ENCODE measurements at regions not wholly inside any gene's neighbourhood (a gene's known extent, or its start where the extent isn't known, plus 50 kb on each side); places are given as distances from the start of the nearest gene placed in this dataset.
"Not testable (repeated sequence)": the region's sequence is repeated elsewhere in the genome, so short reads cannot be mapped to it uniquely, and the experiment has no call there.

- no peaks in the 10 kb centered on the region for H3F3A ChIP-seq (ENCODE audit: insufficient read depth, low read length)
- no peaks in the 10 kb centered on the region for H3K9me2 ChIP-seq (replicated peaks; ENCODE audit: insufficient read depth, low read length)
- DNase-seq, result no peak
- no peaks in the 10 kb centered on the region for H3K4me1 ChIP-seq (ENCODE audit: low read length)
- no peaks in the 10 kb centered on the region for H3K27me3 ChIP-seq (replicated peaks; ENCODE audit: insufficient read depth, low read length)
- no peak overlapping the region for H2AFZ ChIP-seq (ENCODE audit: low read length)
- no peak overlapping the region for H3K27ac ChIP-seq (ENCODE audit: low read length)
- no peak overlapping the region for H3K4me2 ChIP-seq (ENCODE audit: low read depth, low read length)
- no peak overlapping the region for H3K9ac ChIP-seq (ENCODE audit: low read length)
- no peaks in the 10 kb centered on the region for H4K20me1 ChIP-seq (ENCODE audit: insufficient read depth, low read length)
- no peak overlapping the region for H3K4me3 ChIP-seq (ENCODE audit: low read length)
- H3K79me2 ChIP-seq (ENCODE audit: low read length), result no peaks in the 10 kb centered on the region
- H3K36me3 ChIP-seq (replicated peaks; ENCODE audit: insufficient read depth, low read length), result no peaks in the 10 kb centered on the region
- TF ChIP-seq CTCF (IDR thresholded peaks at IDR 0.05; ENCODE audit: low read length) (no peak), EZH2 (optimal IDR thresholded peaks at IDR 0.05; ENCODE audit: low read depth, low read length) (no peak), EZH2phosphoT487 (IDR thresholded peaks at IDR 0.05; ENCODE audit: low read length) (no peak)
- H3K9me3 ChIP-seq (replicated peaks; ENCODE audit: insufficient read depth, low read length), result no peaks in the 10 kb centered on the region
These were observed 95.2 kb upstream of the HMGA2 start for GRCh38 chr12:65728848-65729793.

- H3K9me3 ChIP-seq (replicated peaks; ENCODE audit: insufficient read depth, low read length), result no peaks in the 10 kb centered on the region
- DNase-seq, result no peak
- H3K4me2 ChIP-seq (ENCODE audit: low read depth, low read length), result no peak overlapping the region
- H3K4me3 ChIP-seq (ENCODE audit: low read length), result no peak overlapping the region
- H2AFZ ChIP-seq (ENCODE audit: low read length), result no peak overlapping the region
- no peaks in the 10 kb centered on the region for H3K36me3 ChIP-seq (replicated peaks; ENCODE audit: insufficient read depth, low read length)
- H4K20me1 ChIP-seq (ENCODE audit: insufficient read depth, low read length), result no peaks in the 10 kb centered on the region
- TF ChIP-seq CTCF (IDR thresholded peaks at IDR 0.05; ENCODE audit: low read length), result no peak
- TF ChIP-seq EZH2phosphoT487 (IDR thresholded peaks at IDR 0.05; ENCODE audit: low read length), result no peak
- no peak for TF ChIP-seq EZH2 (optimal IDR thresholded peaks at IDR 0.05; ENCODE audit: low read depth, low read length)
- no peaks in the 10 kb centered on the region for H3K9me2 ChIP-seq (replicated peaks; ENCODE audit: insufficient read depth, low read length)
- H3K4me1 ChIP-seq (ENCODE audit: low read length), result no peaks in the 10 kb centered on the region
- no peaks in the 10 kb centered on the region for H3K27me3 ChIP-seq (replicated peaks; ENCODE audit: insufficient read depth, low read length)
- no peaks in the 10 kb centered on the region for H3K79me2 ChIP-seq (ENCODE audit: low read length)
- H3F3A ChIP-seq (ENCODE audit: insufficient read depth, low read length), result no peaks in the 10 kb centered on the region
- no peak overlapping the region for H3K27ac ChIP-seq (ENCODE audit: low read length)
- H3K9ac ChIP-seq (ENCODE audit: low read length), result no peak overlapping the region
These were observed 92.5 kb upstream of the HMGA2 start for GRCh38 chr12:65731771-65732170.

- not testable (repeated sequence) for H3K79me2 ChIP-seq (ENCODE audit: low read length); H3K27me3 ChIP-seq (replicated peaks; ENCODE audit: insufficient read depth, low read length); H2AFZ ChIP-seq (ENCODE audit: low read length); H3K27ac ChIP-seq (ENCODE audit: low read length); H4K20me1 ChIP-seq (ENCODE audit: insufficient read depth, low read length); H3F3A ChIP-seq (ENCODE audit: insufficient read depth, low read length); H3K4me1 ChIP-seq (ENCODE audit: low read length); H3K4me2 ChIP-seq (ENCODE audit: low read depth, low read length); H3K4me3 ChIP-seq (ENCODE audit: low read length); DNase-seq; H3K36me3 ChIP-seq (replicated peaks; ENCODE audit: insufficient read depth, low read length); H3K9me3 ChIP-seq (replicated peaks; ENCODE audit: insufficient read depth, low read length); H3K9me2 ChIP-seq (replicated peaks; ENCODE audit: insufficient read depth, low read length); H3K9ac ChIP-seq (ENCODE audit: low read length)
These were observed 90.6 kb upstream of the HMGA2 start for GRCh38 chr12:65733643-65734042.

GRCh38 chr12:65734226-65734625 is 90.1 kb upstream of the HMGA2 start:
- Histone ChIP-seq H3K79me2 (ENCODE audit: low read length) (no peaks in the 10 kb centered on the region), H3K4me1 (ENCODE audit: low read length) (no peaks in the 10 kb centered on the region), H3F3A (ENCODE audit: insufficient read depth, low read length) (no peaks in the 10 kb centered on the region), H3K4me3 (ENCODE audit: low read length) (no peak overlapping the region), H3K9ac (ENCODE audit: low read length) (no peak overlapping the region), H3K36me3 (replicated peaks; ENCODE audit: insufficient read depth, low read length) (no peaks in the 10 kb centered on the region), H3K9me2 (replicated peaks; ENCODE audit: insufficient read depth, low read length) (no peaks in the 10 kb centered on the region), H3K9me3 (replicated peaks; ENCODE audit: insufficient read depth, low read length) (no peaks in the 10 kb centered on the region), H2AFZ (ENCODE audit: low read length) (no peak overlapping the region), H3K27ac (ENCODE audit: low read length) (no peak overlapping the region), H3K27me3 (replicated peaks; ENCODE audit: insufficient read depth, low read length) (no peaks in the 10 kb centered on the region), H3K4me2 (ENCODE audit: low read depth, low read length) (no peak overlapping the region), H4K20me1 (ENCODE audit: insufficient read depth, low read length) (no peaks in the 10 kb centered on the region)
- no peak for TF ChIP-seq EZH2 (optimal IDR thresholded peaks at IDR 0.05; ENCODE audit: low read depth, low read length)
- no peak for TF ChIP-seq EZH2phosphoT487 (IDR thresholded peaks at IDR 0.05; ENCODE audit: low read length)
- no peak for TF ChIP-seq CTCF (IDR thresholded peaks at IDR 0.05; ENCODE audit: low read length)
- no peak for DNase-seq

Data from MM.1S (cell line).